HG03342 (cell line): ENCODE measurements at regions not wholly inside any gene's neighbourhood (a gene's known extent, or its start where the extent isn't known, plus 50 kb on each side); places are given as distances from the start of the nearest gene placed in this dataset.
A peak's percentile ranks its signal among the peaks of the same experiment; 100 is the strongest.

Experiments used
- ATAC-seq: cut with Tn5 transposase; IDR thresholded peaks from one replicate; pipeline ENCODE4 v1.9.1; 2021; ENCODE audit warnings: mild to moderate bottlenecking, moderate library complexity; ENCODE audit not compliant: unreplicated experiment

- ATAC-seq, result no peak
These were observed 492.9 kb downstream of the IGSF11 start for GRCh38 chr3:118541796-118542195.

- ATAC-seq, result no peak
These were observed 490.8 kb downstream of the IGSF11 start for GRCh38 chr3:118543832-118544231.

GRCh38 chr3:118544458-118544857 is 490.2 kb downstream of the IGSF11 start:
- no peak for ATAC-seq

GRCh38 chr3:118548434-118548833 is 486.2 kb downstream of the IGSF11 start:
- no peak for ATAC-seq

- ATAC-seq, result no peak
These were observed 484.5 kb downstream of the IGSF11 start for GRCh38 chr3:118550122-118550521.

- no peak for ATAC-seq
These were observed 484.1 kb downstream of the IGSF11 start for GRCh38 chr3:118550556-118550955.

- ATAC-seq, result no peak
These were observed 480.4 kb downstream of the IGSF11 start for GRCh38 chr3:118554148-118554838.

GRCh38 chr3:118556983-118557382 is 477.7 kb downstream of the IGSF11 start:
- no peak for ATAC-seq

- ATAC-seq, result no peak
These were observed 477.1 kb downstream of the IGSF11 start for GRCh38 chr3:118557513-118557912.

- no peak for ATAC-seq
These were observed 475.4 kb downstream of the IGSF11 start for GRCh38 chr3:118559286-118559685.

- ATAC-seq, result no peak
These were observed 469.8 kb downstream of the IGSF11 start for GRCh38 chr3:118564800-118565199.

- no peak for ATAC-seq
These were observed 460.7 kb downstream of the IGSF11 start for GRCh38 chr3:118573912-118574311.

- no peak for ATAC-seq
These were observed 457.4 kb downstream of the IGSF11 start for GRCh38 chr3:118577055-118577777.

GRCh38 chr3:118578559-118578958 is 456.1 kb downstream of the IGSF11 start:
- ATAC-seq, result no peak

- ATAC-seq, result no peak
These were observed 447.5 kb downstream of the IGSF11 start for GRCh38 chr3:118587037-118587741.

GRCh38 chr3:118587847-118588246 is 446.8 kb downstream of the IGSF11 start:
- peak; percentile 67 for ATAC-seq

GRCh38 chr3:118593277-118593670 is 441.4 kb downstream of the IGSF11 start:
- ATAC-seq, result no peak

- ATAC-seq, result no peak
These were observed 437.5 kb downstream of the IGSF11 start for GRCh38 chr3:118597184-118597583.

GRCh38 chr3:118607915-118608820 is 426.5 kb downstream of the IGSF11 start:
- ATAC-seq, result no peak

GRCh38 chr3:118618247-118619040 is 416.2 kb downstream of the IGSF11 start:
- no peak for ATAC-seq
